HepG2 (cell line): ENCODE measurements at regions not wholly inside any gene's neighbourhood (a gene's known extent, or its start where the extent isn't known, plus 50 kb on each side); places are given as distances from the start of the nearest gene placed in this dataset.

ENCODE experiments used
- ASH2L ChIP-seq: fragments of 300-600, 200-600 bp; sonication (generic); IDR thresholded peaks from 2 replicates; pipeline ENCODE4 v1.7.0; 2017; ENCODE audit warnings: low read depth, mild to moderate bottlenecking, moderate library complexity, mixed read lengths, low read length; ENCODE audit not compliant: insufficient read length
- CTCF ChIP-seq: sonication (generic); formaldehyde crosslinking; IDR thresholded peaks from 2 replicates; pipeline ENCODE4 v1.5.0; 2020; ENCODE audit warnings: mild to moderate bottlenecking, missing genetic modification reagents, moderate library complexity
- KAT8 ChIP-seq: IDR thresholded peaks from 2 replicates; pipeline ENCODE4 v1.6.1; 2016; ENCODE audit warnings: missing genetic modification reagents, missing compliant biosample characterization
- PPARG ChIP-seq: conservative IDR thresholded peaks from 2 replicates; pipeline ENCODE4 v1.6.1; 2016; ENCODE audit warnings: missing biosample characterization, missing genetic modification reagents
- PRPF4 ChIP-seq: fragments of 200-400 bp; formaldehyde crosslinking; IDR thresholded peaks from 2 replicates; pipeline ENCODE4 v1.6.1; 2016; ENCODE audit warnings: low read length, low read depth; ENCODE audit not compliant: poor library complexity, severe bottlenecking
- SMAD1 ChIP-seq: sonication (generic); formaldehyde crosslinking; IDR thresholded peaks from 2 replicates; pipeline ENCODE4 v1.4.0; 2020; ENCODE audit warnings: missing genetic modification reagents, low read depth, mild to moderate bottlenecking, borderline replicate concordance
- TERF1 ChIP-seq: sonication (generic); formaldehyde crosslinking; IDR thresholded peaks from 2 replicates; pipeline ENCODE4 v1.8.0; 2022; ENCODE audit warnings: mild to moderate bottlenecking, missing genetic modification reagents, moderate library complexity
- ZEB1 ChIP-seq: IDR thresholded peaks from 2 replicates; pipeline ENCODE4 v1.6.1; 2012; ENCODE audit warnings: mild to moderate bottlenecking, low read depth, inconsistent platforms; ENCODE audit not compliant: insufficient replicate concordance
- ZNF17 ChIP-seq: sonication (generic); formaldehyde crosslinking; IDR thresholded peaks from 2 replicates; pipeline ENCODE4 v1.5.0; 2020; ENCODE audit warnings: mild to moderate bottlenecking, missing genetic modification reagents
- ZNF674 ChIP-seq: sonication (generic); formaldehyde crosslinking; IDR thresholded peaks from 2 replicates; pipeline ENCODE4 v1.5.0; 2020; ENCODE audit warnings: low read depth, mild to moderate bottlenecking, missing genetic modification reagents
- ZNF792 ChIP-seq: IDR thresholded peaks from 2 replicates; pipeline ENCODE4 v1.6.1; 2016
- TF ChIP-seq, protein P1 (sequence below): sonication (generic); formaldehyde crosslinking; IDR thresholded peaks from 2 replicates; pipeline ENCODE4 v1.4.0; 2020; ENCODE audit warnings: missing genetic modification reagents
- TF ChIP-seq, protein P2 (sequence below): sonication (generic); formaldehyde crosslinking; IDR thresholded peaks from 2 replicates; pipeline ENCODE4 v1.9.0; 2021; ENCODE audit warnings: missing genetic modification reagents, mild to moderate bottlenecking, borderline replicate concordance

DNA sequence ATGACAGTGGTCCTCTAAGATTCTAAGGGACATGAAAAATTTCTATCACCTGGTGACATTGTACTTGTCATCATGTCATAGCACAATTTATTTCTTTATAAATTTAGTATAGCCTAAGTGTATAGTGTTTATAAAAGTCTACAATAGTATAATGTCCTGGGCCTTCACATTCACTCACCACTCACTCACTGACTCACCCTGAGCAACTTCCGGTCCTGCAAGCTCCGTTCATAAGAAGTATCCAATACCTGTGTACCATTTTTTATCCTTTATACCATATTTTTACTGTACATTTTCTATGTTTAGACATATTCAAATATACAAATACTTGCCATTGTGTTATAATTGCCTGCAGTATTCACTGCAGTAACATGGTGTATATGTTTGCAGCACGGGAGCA, 72.8 kb upstream of the DSEL start:
- TF ChIP-seq, protein P1, sequence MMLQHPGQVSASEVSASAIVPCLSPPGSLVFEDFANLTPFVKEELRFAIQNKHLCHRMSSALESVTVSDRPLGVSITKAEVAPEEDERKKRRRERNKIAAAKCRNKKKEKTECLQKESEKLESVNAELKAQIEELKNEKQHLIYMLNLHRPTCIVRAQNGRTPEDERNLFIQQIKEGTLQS (CRISPR knock-in tag) = no peak
- no peak for TF ChIP-seq PRPF4
- no peak for TF ChIP-seq CTCF (CRISPR knock-in tag)
- no peak for TF ChIP-seq ZNF674 (CRISPR knock-in tag)
- TF ChIP-seq ZEB1 = no peak
- no peak for TF ChIP-seq KAT8 (CRISPR knock-in tag)
- no peak for TF ChIP-seq PPARG (CRISPR knock-in tag)
- no peak for TF ChIP-seq ZNF17 (CRISPR knock-in tag)
- TF ChIP-seq ASH2L = no peak
- no peak for TF ChIP-seq SMAD1
- TF ChIP-seq, protein P2, sequence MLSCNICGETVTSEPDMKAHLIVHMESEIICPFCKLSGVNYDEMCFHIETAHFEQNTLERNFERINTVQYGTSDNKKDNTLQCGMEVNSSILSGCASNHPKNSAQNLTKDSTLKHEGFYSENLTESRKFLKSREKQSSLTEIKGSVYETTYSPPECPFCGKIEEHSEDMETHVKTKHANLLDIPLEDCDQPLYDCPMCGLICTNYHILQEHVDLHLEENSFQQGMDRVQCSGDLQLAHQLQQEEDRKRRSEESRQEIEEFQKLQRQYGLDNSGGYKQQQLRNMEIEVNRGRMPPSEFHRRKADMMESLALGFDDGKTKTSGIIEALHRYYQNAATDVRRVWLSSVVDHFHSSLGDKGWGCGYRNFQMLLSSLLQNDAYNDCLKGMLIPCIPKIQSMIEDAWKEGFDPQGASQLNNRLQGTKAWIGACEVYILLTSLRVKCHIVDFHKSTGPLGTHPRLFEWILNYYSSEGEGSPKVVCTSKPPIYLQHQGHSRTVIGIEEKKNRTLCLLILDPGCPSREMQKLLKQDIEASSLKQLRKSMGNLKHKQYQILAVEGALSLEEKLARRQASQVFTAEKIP = no peak
- TF ChIP-seq ZNF792 (CRISPR knock-in tag) = no peak
- TF ChIP-seq TERF1 (CRISPR knock-in tag) = no peak
